Mesendoderm (in vitro differentiated cells): ENCODE measurements at regions not wholly inside any gene's neighbourhood (a gene's known extent, or its start where the extent isn't known, plus 50 kb on each side); places are given as distances from the start of the nearest gene placed in this dataset.

Experiments used
- DNase-seq: peaks from one replicate; pipeline ENCODE4 v3.0.0; 2013
- H2AK5ac ChIP-seq: 2 replicates; pipeline ENCODE4 v1.6.1; 2013; ENCODE audit warnings: low read length, inconsistent platforms
- H2BK120ac ChIP-seq: 2 replicates; pipeline ENCODE4 v1.6.1; 2013; ENCODE audit warnings: low read depth, mild to moderate bottlenecking, low read length, moderate library complexity, mixed read lengths
- H2BK15ac ChIP-seq: replicated peaks from 2 replicates; pipeline ENCODE4 v1.6.1; 2013; ENCODE audit warnings: low read depth, mild to moderate bottlenecking, moderate library complexity
- H2BK5ac ChIP-seq: 2 replicates; pipeline ENCODE4 v1.6.1; 2013; ENCODE audit warnings: low read length, inconsistent platforms
- H3K18ac ChIP-seq: 2 replicates; pipeline ENCODE4 v1.6.1; 2013; ENCODE audit warnings: mild to moderate bottlenecking, low read length, mixed read lengths
- H3K23ac ChIP-seq: one replicate; pipeline ENCODE4 v1.6.1; 2013; ENCODE audit warnings: low read length
- H3K27ac ChIP-seq: 2 replicates; pipeline ENCODE4 v1.5.1; 2013; ENCODE audit warnings: low read depth, mild to moderate bottlenecking, inconsistent platforms, low read length, moderate library complexity
- H3K27me3 ChIP-seq: 2 replicates; pipeline ENCODE4 v1.6.1; 2013; ENCODE audit warnings: low read length, control low read depth, mild to moderate bottlenecking, inconsistent platforms; ENCODE audit not compliant: insufficient read depth, poor library complexity
- H3K36me3 ChIP-seq: 2 replicates; pipeline ENCODE4 v1.6.1; 2013; ENCODE audit warnings: low read length, inconsistent platforms; ENCODE audit not compliant: control insufficient read depth, insufficient read depth
- H3K4ac ChIP-seq: one replicate; pipeline ENCODE4 v1.6.1; 2013; ENCODE audit warnings: low read depth, mild to moderate bottlenecking, low read length, moderate library complexity
- H3K4me1 ChIP-seq: 2 replicates; pipeline ENCODE4 v1.6.1; 2013; ENCODE audit warnings: low read depth, low read length, inconsistent platforms; ENCODE audit not compliant: control insufficient read depth
- H3K4me2 ChIP-seq: 2 replicates; pipeline ENCODE4 v1.6.1; 2013; ENCODE audit warnings: low read length
- H3K4me3 ChIP-seq: 2 replicates; pipeline ENCODE4 v1.5.1; 2013; ENCODE audit warnings: mild to moderate bottlenecking, low read length
- H3K56ac ChIP-seq: one replicate; pipeline ENCODE4 v1.6.1; 2013; ENCODE audit warnings: low read length
- H3K79me1 ChIP-seq: 2 replicates; pipeline ENCODE4 v1.6.1; 2013; ENCODE audit warnings: low read length, inconsistent platforms
- H3K79me2 ChIP-seq: 2 replicates; pipeline ENCODE4 v1.6.1; 2013; ENCODE audit warnings: mild to moderate bottlenecking, low read length; ENCODE audit not compliant: control insufficient read depth, insufficient read depth
- H3K9ac ChIP-seq: 2 replicates; pipeline ENCODE4 v1.6.1; 2013; ENCODE audit warnings: low read length, inconsistent platforms
- H4K5ac ChIP-seq: one replicate; pipeline ENCODE4 v1.6.1; 2013; ENCODE audit warnings: low read length
- H4K8ac ChIP-seq: one replicate; pipeline ENCODE4 v1.6.1; 2013; ENCODE audit warnings: low read depth, mild to moderate bottlenecking, control low read depth, low read length, moderate library complexity
- WGBS: extraction: QIAGEN DNeasy Blood & Tissue Kit; methylation state at CpG from one replicate; pipeline ENCODE4 v1.1.7; 2013; ENCODE audit warnings: low lambda C conversion rate, missing lambda C conversion rate; ENCODE audit not compliant: insufficient coverage; ENCODE audit errors: extremely low coverage; 5-methylcytosine and 5-hydroxymethylcytosine counted together

- Histone ChIP-seq H2BK120ac (no peak overlapping the region), H3K9ac (no peak overlapping the region), H3K4me1 (no peaks in the 10 kb centered on the region), H3K79me1 (no peaks in the 10 kb centered on the region), H3K27ac (no peak overlapping the region), H3K56ac (no peak overlapping the region), H3K36me3 (no peaks in the 10 kb centered on the region), H3K27me3 (no peaks in the 10 kb centered on the region), H3K4me3 (no peak overlapping the region), H2AK5ac (no peak overlapping the region), H3K23ac (no peak overlapping the region), H3K18ac (no peak overlapping the region), H3K4me2 (no peak overlapping the region), H2BK5ac (no peak overlapping the region), H3K79me2 (no peaks in the 10 kb centered on the region), H4K8ac (no peak overlapping the region), H4K5ac (no peak overlapping the region), H2BK15ac (no peak overlapping the region), H3K4ac (no peak overlapping the region)
- no CpG with 5 or more reads among the region's 5 CpGs for WGBS
- no peak for DNase-seq
These were observed 71.0 kb downstream of the TMPRSS5 start for GRCh38 chr11:113634940-113635575.

GRCh38 chr11:113632981-113633380, 73.1 kb downstream of the TMPRSS5 start:
- Histone ChIP-seq H3K18ac (no peak overlapping the region), H3K79me1 (no peaks in the 10 kb centered on the region), H3K27me3 (no peaks in the 10 kb centered on the region), H3K4me2 (no peak overlapping the region), H3K4me1 (no peaks in the 10 kb centered on the region), H3K27ac (no peak overlapping the region), H3K4ac (no peak overlapping the region), H3K79me2 (no peaks in the 10 kb centered on the region), H3K36me3 (no peaks in the 10 kb centered on the region), H2BK5ac (no peak overlapping the region), H4K8ac (no peak overlapping the region), H3K4me3 (no peak overlapping the region), H2AK5ac (no peak overlapping the region), H2BK15ac (no peak overlapping the region), H3K9ac (no peak overlapping the region), H3K23ac (no peak overlapping the region), H4K5ac (no peak overlapping the region), H3K56ac (no peak overlapping the region), H2BK120ac (no peak overlapping the region)
- no CpG with 5 or more reads among the region's 2 CpGs for WGBS
- no peak for DNase-seq

GRCh38 chr11:113629562-113629961, 76.5 kb downstream of the TMPRSS5 start:
- Histone ChIP-seq H3K4me3 (no peak overlapping the region), H2BK15ac (no peak overlapping the region), H3K36me3 (no peaks in the 10 kb centered on the region), H2AK5ac (no peak overlapping the region), H2BK120ac (no peak overlapping the region), H3K4me1 (no peaks in the 10 kb centered on the region), H3K4me2 (no peak overlapping the region), H3K79me1 (no peaks in the 10 kb centered on the region), H3K9ac (no peak overlapping the region), H3K56ac (no peak overlapping the region), H4K8ac (no peak overlapping the region), H3K27me3 (no peaks in the 10 kb centered on the region), H3K18ac (no peak overlapping the region), H4K5ac (no peak overlapping the region), H2BK5ac (no peak overlapping the region), H3K4ac (no peak overlapping the region), H3K27ac (no peak overlapping the region), H3K79me2 (no peaks in the 10 kb centered on the region), H3K23ac (no peak overlapping the region)
- DNase-seq: no peak
- WGBS: no CpG with 5 or more reads among the region's 8 CpGs

GRCh38 chr11:113628912-113629311, 77.2 kb downstream of the TMPRSS5 start:
- Histone ChIP-seq H3K23ac (no peak overlapping the region), H3K4me2 (no peak overlapping the region), H4K5ac (no peak overlapping the region), H3K79me2 (no peaks in the 10 kb centered on the region), H2AK5ac (no peak overlapping the region), H2BK5ac (no peak overlapping the region), H3K27ac (no peak overlapping the region), H3K79me1 (no peaks in the 10 kb centered on the region), H3K4me1 (no peaks in the 10 kb centered on the region), H3K56ac (no peak overlapping the region), H3K18ac (no peak overlapping the region), H2BK15ac (no peak overlapping the region), H3K27me3 (no peaks in the 10 kb centered on the region), H4K8ac (no peak overlapping the region), H3K4ac (no peak overlapping the region), H3K9ac (no peak overlapping the region), H2BK120ac (no peak overlapping the region), H3K4me3 (no peak overlapping the region), H3K36me3 (no peaks in the 10 kb centered on the region)
- no CpG with 5 or more reads among the region's 2 CpGs for WGBS
- DNase-seq: peak; percentile 52

GRCh38 chr11:113627946-113628345, 78.2 kb downstream of the TMPRSS5 start:
- Histone ChIP-seq H3K4ac (no peak overlapping the region), H2AK5ac (no peak overlapping the region), H2BK120ac (no peak overlapping the region), H2BK5ac (no peak overlapping the region), H3K18ac (no peak overlapping the region), H3K36me3 (no peaks in the 10 kb centered on the region), H3K23ac (no peak overlapping the region), H3K4me1 (no peaks in the 10 kb centered on the region), H3K79me2 (no peaks in the 10 kb centered on the region), H3K4me2 (no peak overlapping the region), H3K56ac (no peak overlapping the region), H3K4me3 (no peak overlapping the region), H4K8ac (no peak overlapping the region), H2BK15ac (no peak overlapping the region), H3K27ac (no peak overlapping the region), H3K79me1 (no peaks in the 10 kb centered on the region), H3K27me3 (no peaks in the 10 kb centered on the region), H3K9ac (no peak overlapping the region), H4K5ac (no peak overlapping the region)
- DNase-seq: no peak
- no CpG with 5 or more reads among the region's 3 CpGs for WGBS

GRCh38 chr11:113627297-113627696, 78.8 kb downstream of the TMPRSS5 start:
- Histone ChIP-seq H3K9ac (no peak overlapping the region), H3K18ac (no peak overlapping the region), H4K8ac (no peak overlapping the region), H3K27me3 (no peaks in the 10 kb centered on the region), H3K36me3 (no peaks in the 10 kb centered on the region), H2BK15ac (no peak overlapping the region), H3K23ac (no peak overlapping the region), H2BK120ac (no peak overlapping the region), H2AK5ac (no peak overlapping the region), H2BK5ac (no peak overlapping the region), H3K79me1 (no peaks in the 10 kb centered on the region), H4K5ac (no peak overlapping the region), H3K27ac (no peak overlapping the region), H3K4me1 (no peaks in the 10 kb centered on the region), H3K56ac (no peak overlapping the region), H3K79me2 (no peaks in the 10 kb centered on the region), H3K4ac (no peak overlapping the region), H3K4me3 (no peak overlapping the region), H3K4me2 (no peak overlapping the region)
- WGBS: no CpG with 5 or more reads among the region's 2 CpGs
- DNase-seq: no peak
